Glomerular visceral epithelial cell (primary cell): ENCODE measurements at regions not wholly inside any gene's neighbourhood (a gene's known extent, or its start where the extent isn't known, plus 50 kb on each side); places are given as distances from the start of the nearest gene placed in this dataset.

Experiments
- DNase-seq: peaks from one replicate; pipeline ENCODE4 v3.0.0-alpha.2; 2016; ENCODE audit errors: extremely low spot score

DNA sequence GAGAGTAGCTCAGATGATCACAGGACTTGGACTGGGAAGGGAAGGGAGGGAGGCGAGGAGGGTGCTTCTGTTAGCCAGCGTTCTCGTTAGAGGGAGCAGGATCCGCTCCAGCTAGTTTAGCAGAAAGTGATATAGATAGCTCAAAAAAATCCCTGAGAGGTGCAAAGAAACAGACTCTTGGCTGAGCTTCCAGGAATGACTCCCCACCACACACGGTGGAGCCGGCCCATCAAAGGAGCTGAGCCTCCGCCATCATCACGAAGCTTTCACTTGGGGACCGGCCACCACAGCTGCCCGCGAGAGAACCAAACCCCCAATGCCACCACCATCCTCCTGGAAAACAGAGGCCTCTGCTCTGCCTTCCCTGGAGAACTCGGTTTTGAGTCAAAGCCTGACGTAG, 124.6 kb upstream of the BCL2L14 start:
- DNase-seq: no peak

DNA sequence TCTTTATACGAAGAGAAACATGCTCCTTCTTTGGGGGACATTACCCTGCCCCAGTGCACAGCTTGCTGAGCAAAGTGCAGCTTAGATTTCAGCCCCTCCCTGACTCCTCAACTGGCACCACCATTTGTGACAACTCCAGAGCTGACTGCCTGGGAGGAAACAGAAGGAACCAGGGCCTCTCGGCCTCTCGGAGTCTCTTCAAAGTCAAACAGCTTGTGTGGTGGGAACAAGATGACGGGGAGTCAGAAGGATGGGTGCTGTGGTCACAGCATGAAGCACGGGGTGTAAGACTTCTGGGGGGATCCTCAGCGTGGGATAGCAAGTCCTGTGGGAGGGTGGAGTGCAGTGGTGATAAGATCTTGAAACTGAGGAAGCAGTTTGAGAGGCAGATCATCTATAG, 123.5 kb upstream of the BCL2L14 start:
- DNase-seq: no peak

DNA sequence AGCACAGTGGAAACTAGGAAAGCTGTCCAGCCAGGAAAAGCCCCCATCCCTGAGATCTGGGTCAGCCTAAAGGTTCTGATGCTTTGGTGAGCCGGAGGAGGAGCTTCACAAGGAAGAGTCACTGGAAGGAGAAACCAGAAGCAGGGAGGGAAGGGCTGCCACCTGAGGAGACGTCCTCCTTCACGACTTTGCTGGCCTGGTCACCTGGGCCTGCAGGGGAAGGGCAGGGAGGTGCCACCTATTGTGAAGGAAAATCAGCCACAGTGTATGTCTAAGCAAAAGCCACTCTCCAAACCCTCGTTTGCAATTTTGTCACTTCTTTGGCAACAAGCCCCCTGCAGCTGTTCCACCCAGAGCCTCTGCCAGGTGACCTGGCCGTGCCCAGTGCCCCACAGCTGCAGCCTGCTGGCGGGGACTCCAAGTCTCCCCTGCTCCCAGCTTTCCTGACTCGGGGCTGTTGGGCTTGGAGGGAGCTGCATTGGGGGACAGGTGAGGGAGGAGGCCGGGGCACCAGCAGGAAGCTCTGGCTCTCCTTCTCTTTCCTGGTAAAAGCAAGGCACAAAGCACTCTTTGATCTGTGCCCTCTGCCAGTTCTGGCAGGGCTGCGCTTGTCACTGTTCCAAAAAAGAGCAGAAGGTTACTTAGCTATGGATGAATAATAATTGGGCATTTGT, 120.9 kb upstream of the BCL2L14 start:
- DNase-seq: no peak

DNA sequence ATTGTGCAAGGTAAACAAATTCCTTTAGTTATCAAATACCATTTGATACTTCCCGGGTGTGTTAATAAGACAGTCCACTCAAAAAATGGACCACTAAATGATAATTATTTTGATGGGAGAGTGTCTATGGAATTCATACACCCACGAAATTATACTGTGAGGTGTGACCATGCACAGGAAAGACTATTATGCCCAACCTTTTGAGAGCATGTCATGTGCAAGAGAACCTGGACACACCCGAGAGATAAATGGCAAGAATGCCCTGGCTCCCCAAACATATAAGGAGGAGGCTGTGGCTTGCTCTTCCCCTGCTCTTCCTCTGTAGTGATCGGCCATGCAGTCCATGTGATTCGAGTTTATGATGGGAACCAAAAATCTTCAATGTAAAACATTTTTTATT, 119.5 kb upstream of the BCL2L14 start:
- no peak for DNase-seq

DNA sequence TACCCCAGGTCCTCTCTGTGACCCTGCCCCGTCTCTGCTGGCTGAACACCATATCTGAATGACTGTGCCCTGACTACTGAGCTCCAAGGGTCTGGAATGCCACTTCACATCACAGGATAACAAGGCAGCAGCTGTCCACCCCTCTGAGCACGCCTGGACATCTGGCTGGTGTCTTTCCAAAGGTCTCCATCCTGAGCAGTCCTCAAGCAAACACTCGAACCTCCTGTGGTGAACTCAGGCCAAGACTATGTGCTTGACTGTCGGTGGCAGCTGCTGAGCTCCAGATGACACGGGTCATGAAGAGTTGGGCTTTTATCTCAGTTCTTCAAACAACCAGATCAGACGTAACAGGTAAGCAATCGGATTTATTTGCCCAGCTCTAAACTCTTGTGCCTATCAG, 117.2 kb upstream of the BCL2L14 start:
- DNase-seq: no peak

DNA sequence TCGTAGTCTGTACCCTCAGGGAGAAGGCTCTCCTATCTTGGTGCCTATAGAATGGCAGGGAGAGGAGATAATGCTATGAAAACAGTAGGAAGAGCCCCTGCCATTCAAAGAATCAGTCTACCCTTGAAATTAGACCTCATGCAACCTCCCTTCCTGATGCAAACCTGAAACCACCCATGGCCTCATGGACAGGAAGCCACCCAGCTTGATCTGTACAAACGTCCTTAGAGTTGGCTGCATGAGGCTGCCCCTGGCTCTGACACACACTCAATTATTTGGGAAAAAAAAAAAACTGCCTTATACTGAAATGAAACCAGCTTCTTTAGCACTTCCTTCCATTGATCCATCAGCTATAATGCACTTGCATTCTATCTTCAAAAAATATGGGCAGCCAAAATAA, 116.6 kb upstream of the BCL2L14 start:
- DNase-seq: no peak

DNA sequence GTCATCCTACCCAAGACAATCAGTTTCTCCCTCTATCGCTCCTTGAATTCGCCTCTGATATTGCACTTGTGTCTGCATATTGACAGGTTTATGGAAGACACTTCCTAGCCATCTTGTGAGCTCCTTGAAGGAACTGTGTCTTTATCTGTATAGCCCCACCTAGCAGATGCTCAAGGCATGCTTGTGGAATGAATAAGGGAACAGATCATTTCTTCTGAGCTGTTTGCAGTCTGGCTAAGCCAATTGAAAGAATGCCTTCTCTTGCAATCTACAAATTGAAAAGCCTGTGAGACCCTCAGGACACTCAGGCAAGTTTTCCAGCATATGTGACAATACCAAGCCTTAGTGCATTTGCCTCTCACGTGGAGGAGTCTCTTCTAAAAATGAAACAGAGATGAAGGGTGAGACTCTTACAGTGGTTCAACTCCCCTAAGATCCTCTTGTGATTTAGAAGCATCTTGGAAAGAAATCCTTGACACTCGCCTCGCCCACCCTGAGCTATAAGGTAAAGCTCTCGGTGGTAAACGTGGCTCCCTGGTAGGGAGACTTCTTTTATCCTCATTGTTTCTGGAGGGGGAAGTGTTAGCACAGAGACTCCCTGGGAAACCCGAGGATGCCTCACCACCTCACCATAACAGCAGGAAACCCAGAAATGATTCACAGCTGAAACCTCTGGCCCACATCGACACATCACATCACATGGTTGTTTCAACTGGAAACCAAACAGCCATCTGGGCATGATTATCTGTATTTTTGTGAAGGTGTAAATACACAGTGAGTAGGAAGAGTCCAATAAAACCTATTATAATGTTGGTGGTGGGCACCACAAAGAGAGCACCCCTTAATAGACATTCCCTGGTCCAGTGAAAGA, 112.3 kb upstream of the BCL2L14 start:
- peak; percentile 80 for DNase-seq

DNA sequence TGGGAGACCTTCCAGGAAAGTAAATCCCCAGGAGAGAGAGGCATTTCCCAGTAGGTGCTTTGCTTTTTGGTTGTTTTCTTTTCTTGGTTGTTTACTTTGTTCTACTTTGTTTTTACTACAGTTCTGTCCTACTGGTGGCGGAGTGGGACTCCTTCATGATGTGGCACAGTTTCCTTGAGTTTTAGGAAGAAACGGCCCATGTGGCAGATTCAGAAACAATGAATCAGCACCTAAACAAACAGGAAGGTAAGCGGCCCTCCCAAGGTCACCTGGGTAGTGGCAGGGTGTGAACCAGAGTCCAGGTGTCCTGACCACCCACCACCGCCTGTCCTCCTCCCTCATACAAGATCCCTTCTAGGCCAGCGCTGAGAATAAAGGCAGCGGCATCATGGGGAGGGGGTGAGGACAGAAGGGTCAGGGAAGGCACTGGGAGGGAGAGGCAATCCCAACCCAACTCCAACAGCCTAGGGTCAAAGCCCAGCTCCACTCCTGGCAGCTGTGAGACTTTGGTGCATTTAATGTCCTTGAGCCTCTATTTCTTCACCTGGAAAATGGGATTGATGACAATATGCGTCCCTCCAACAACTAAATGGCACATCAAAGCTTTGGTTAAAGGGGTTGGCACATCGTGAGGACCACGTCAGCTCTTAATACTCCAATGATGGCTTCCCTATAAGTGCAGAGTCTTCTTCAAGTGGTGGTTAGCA, 111.5 kb upstream of the BCL2L14 start:
- DNase-seq: peak; percentile 23

DNA sequence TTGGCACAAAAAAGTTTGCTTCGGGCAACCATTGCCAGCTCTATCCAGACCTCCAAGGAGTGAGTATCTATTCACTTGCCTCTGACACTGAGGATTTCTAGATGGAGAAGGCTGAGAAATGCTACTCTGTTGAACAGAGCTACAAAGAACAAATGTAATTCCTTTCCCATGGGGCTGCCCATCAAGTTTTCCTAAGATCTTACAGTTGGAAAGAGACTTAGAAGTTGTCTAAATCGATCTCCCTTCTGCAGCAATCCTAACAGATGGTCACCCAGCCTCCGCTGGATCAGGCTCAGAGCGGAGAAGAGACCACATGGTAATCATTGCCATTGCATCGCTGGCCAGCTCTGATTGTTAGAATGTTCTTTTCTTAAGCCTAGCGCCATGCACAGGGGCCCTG, 110.1 kb upstream of the BCL2L14 start:
- DNase-seq: no peak

DNA sequence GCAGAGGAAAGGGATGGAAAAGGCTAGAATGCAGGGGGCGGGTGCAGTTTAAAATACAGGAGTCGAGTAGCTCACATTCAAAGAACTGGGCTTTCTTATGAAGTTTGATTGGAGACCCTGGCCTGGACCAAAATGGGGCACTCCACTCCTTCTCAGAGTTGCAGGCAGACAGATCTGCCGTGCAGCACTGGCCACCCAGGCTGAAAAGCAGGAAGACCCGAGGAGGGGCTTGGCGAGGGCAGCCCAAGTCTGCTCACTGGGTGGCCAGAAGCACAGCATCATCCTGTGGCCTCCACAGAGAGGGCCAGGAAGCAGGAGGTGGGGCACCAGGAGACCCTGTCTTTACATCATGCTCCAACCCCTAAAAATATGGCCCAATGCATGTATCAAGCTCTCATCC, 109.1 kb upstream of the BCL2L14 start:
- DNase-seq: no peak

DNA sequence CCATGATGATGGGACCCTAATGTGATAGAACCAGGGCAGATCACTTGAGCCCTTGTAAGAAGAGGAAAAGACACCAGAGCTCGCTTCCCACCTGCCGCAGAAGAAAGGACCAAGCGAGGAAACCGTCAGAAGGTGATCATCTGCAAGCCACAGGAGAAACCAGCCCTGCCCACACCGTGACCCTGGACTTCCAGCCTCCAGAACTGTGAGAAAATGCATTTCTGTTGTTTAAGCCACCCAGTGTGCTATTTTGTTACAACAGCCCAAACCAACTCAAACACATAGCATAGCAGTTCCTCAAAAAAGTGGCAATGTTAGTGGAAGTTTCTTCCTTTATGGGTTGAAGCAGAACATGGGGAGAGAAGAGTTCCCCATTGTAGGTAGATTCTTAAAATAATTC, 107.9 kb upstream of the BCL2L14 start:
- DNase-seq: no peak

DNA sequence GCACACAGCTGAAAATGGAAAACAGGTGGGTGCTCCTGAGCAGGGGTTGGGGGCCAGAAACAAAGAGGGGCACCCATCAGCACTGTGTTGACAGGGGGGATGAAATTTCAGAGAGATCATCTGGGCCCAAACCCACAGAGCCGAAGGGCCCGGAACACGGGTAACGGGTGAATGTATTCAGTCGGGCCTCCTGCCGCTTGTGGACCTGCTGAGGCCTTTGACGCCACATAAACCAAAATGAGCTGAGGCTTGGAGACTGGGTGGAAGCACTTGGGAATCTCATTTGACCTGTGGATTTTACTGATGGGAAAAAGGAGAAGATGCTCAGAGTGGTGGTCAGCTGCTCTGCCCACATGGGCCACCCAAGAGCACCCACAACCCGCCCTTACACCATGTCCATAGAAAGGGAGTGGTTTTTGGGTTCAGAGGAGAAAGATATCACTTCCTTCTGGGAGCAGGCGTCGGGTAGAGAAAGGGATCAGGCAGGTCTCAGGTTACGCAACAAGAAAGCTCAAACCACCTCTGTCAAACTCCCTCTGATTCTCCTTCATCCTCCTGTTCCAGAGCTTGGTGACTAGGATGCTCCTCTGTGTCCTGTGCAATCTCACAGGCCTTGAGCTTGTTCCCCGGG, 106.8 kb upstream of the BCL2L14 start:
- no peak for DNase-seq

DNA sequence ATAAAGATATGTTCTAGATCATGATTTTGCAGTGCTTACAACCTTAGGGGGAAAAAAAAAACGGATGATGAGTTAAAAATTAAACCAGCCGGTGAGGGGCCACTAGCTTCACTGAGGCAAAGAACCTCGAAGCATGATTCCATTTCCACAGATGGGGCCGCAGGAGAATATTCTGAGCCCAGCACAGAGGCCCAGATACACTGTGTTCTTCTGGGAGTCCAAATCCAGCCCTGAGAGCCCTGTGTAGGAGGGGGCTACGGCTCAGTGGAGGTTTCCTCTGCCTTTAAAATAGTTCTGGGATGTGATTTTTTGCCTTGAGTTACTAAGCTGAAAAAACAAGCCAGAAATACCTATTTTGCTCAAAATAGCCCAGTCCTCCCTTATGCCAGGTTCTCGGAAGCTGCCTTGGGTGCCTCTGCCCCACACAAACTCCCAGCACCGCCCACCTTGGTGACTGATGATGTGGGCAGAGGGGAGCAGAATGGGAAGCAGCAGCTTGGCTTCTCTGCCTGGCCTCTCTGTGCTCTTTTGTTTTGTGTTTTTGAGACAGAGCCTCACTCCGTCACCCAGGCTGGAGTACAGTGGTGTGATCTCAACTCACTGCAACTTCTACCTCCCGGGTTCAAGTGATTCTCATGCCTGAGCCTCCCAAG, 105.4 kb upstream of the BCL2L14 start:
- DNase-seq: no peak

DNA sequence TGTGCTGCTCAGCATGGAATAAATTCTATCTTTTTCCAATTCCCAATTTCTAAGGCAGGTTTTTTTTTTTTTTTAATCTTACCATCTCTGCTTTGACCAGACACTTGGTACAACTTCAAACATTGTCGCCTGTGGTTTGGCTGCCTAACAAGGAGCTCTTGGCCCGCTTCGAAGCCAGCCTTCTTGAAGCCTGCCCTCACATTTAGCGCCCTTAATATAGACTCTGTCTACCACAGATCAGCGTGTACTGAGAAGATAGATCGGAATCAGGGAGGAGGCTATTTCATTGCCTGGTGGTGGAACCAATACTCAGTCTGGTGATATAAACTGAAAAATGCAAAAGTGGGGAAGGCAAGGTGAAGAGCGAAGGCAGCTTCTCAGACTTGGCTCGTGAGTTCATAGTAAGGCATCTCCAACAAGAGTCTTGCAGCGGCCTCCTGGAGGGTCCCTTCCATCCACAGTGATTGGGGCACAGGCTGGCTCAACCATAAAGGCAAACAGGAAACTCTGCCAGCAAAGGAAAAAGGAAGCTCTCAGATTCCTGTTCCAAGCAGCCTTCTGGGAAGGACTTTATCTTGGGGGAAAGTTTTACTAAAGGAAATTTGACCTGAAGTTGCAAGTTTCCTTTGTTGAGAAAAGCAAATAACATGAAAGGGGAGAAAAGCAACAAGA, 103.2 kb upstream of the BCL2L14 start:
- no peak for DNase-seq

DNA sequence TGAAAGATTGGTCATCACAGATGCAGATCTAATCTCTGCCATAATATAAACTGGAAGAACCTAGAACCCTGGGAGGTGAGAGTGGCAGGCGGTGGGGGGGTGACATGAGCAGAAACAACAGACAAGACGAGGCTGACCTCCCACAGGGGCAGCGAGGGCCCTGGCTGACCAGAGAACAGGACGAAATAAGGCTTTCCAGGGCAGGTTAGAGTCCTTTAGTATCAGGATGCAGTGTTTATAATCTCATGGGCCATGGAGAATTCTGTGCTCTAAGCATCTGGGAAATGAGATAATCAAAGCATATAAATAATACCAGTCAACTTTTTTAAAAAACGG, 102.7 kb upstream of the BCL2L14 start:
- DNase-seq: no peak

DNA sequence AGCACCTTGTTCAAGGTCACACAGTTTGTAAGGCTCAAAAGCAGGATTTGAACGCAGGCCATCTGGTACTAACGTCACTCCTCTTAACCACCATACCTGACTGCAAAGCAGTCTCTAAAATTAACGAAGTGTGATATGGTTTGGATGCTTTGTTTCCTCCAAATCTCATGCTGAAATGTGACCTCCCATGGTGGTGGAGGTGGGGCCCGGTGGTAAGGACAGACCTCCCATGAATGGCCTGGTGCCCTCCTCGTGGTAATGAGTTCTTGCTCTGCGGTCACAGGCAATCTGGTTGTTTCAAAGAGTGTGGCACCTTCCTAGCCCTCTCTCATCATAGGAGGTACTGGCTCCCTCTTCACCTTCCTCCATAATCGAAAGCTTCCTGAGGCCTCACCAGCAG, 102.2 kb upstream of the BCL2L14 start:
- no peak for DNase-seq

DNA sequence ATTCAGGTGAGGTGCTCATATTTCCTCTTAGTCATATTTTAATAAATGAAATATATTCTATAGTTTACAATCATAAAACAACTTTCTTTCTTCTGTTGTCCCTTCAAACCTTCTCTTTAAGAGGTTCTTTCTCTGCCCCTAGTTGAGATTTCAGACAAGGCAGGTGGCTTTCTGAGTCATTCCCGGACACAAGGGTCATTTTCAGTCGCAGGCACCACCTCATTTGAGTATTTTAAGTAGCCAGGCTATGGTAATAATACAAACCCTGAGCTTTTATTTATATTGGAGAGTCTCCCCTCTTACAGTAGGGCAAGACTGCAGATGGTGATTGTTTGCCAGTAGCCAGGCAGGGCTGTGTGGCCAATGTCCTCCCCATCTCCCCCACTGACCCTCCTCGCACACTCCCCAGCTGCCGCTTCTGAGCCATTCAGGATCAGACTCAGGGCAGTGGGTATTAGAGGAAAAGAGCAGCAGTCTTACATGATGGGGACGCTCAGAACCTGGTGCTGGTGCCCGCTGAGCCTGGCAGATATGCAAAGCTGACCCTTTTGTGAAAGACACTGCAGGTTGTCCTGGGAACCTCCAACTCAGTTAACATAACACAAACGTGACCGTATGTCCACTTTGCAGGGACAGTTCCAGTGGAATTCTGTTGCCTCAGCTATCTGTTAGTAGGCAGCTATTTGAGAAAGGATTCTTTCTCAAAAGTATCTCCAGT, 101.1 kb upstream of the BCL2L14 start:
- no peak for DNase-seq

DNA sequence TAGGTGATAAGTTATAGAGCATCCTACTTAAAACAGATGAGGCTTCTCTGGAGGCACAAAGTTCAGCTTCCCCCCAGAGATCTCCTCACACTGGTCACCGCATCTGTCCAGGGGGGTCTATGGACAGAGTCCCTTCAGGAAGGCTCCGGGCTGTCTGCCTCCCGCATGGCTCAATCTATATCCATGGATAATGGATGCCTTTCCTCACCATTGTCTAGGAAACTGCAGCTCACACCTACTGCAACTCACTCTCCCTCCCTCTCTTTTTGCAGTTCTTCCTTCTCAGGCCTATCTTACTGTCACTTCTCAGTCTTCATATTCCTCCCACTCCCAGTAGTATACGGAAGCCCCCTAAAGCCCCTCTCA, 100.6 kb upstream of the BCL2L14 start:
- DNase-seq: no peak

DNA sequence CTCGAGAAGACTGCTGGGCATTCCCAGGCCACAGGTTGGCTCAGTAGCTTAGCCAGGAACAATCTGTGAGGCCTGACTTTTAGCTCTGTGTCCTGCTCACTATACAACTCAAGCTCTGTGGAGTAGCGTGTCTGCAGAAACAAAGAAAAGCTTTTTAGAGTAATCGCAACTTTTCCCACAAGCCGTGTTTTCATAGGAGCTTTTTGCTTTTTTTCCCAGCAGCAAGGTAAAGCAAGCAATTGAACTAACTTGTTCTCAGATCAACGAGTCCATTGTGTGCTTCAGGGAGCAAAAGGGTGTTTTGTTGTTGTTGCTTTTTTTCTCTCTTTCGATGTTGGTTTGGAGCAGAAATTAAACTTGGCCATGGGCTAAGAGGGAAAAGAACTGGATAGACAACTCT, 97.3 kb upstream of the BCL2L14 start:
- DNase-seq: no peak

DNA sequence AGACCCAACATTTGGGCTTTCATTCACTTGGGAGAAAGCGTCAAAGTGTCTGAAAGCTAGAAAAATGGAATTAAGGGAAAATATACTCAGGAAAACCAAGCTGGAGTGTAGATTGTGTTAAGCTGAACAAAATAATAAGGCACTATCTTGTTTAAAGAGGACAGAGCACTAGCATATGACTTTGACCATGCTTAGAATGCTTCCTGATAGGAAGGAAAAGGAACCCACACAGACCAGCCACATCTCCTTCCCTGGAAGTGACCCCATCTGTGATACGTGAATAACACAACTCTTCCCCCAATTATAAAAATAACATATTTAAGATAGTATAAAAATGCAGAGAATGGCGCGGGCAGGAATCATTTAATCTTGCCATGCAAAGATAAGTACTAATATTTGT, 94.7 kb upstream of the BCL2L14 start:
- no peak for DNase-seq
